K562 (cell line): ENCODE measurements at regions not wholly inside any gene's neighbourhood (a gene's known extent, or its start where the extent isn't known, plus 50 kb on each side); places are given as distances from the start of the nearest gene placed in this dataset.

Experiments
- BHLHE40 ChIP-seq: IDR thresholded peaks from 2 replicates; pipeline ENCODE4 v1.6.1; 2011; ENCODE audit warnings: low read length, improper control_type of control experiment
- CXXC5 ChIP-seq: fragments of 250-450 bp; sonication (Bioruptor Pico); IDR thresholded peaks from 2 replicates; pipeline ENCODE4 v1.8.0; 2022; ENCODE audit warnings: inconsistent platforms, mild to moderate bottlenecking, moderate library complexity
- HDAC8 ChIP-seq: fragments of 450-650 bp; IDR thresholded peaks from 2 replicates; pipeline ENCODE4 v1.6.1; 2016; ENCODE audit warnings: mild to moderate bottlenecking, missing genetic modification characterization, moderate library complexity, missing compliant biosample characterization
- MAFK ChIP-seq: IDR thresholded peaks from 2 replicates; pipeline ENCODE4 v1.6.1; 2011; ENCODE audit warnings: low read length, improper control_type of control experiment
- MAZ ChIP-seq, 2 experiments: fragments of 450-650 bp in 1 of 2; sonication (generic) in 1 of 2; formaldehyde crosslinking; IDR thresholded peaks in 1 of 2; conservative IDR thresholded peaks in 1 of 2; 2 replicates each; pipeline versions ENCODE4 v1.4.0 to v1.5.0; 2020; ENCODE audit warnings: mild to moderate bottlenecking in 1 of 2, missing genetic modification reagents in 1 of 2
- MITF ChIP-seq: IDR thresholded peaks from 2 replicates; pipeline ENCODE4 v1.6.1; 2014; ENCODE audit warnings: antibody characterized with exemption
- RFX5 ChIP-seq: IDR thresholded peaks from 2 replicates; pipeline ENCODE4 v1.6.1; 2011; ENCODE audit warnings: low read depth, mild to moderate bottlenecking, improper control_type of control experiment, low read length
- ZBTB7A ChIP-seq: IDR thresholded peaks from 2 replicates; pipeline ENCODE4 v1.6.1; 2011; ENCODE audit warnings: low read depth, mild to moderate bottlenecking, low read length, moderate library complexity, borderline replicate concordance; ENCODE audit not compliant: control insufficient read depth
- ZKSCAN3 ChIP-seq: fragments of 250-450 bp; sonication (Bioruptor Pico); IDR thresholded peaks from 2 replicates; pipeline ENCODE4 v1.4.0; 2020
- TF ChIP-seq, protein P1 (sequence below), 3 experiments: IDR thresholded peaks in 2 of 3; conservative IDR thresholded peaks in 1 of 3; 2 replicates each; pipeline ENCODE4 v1.5.1; 2011 to 2012; ENCODE audit warnings: low read length in 3 of 3, mild to moderate bottlenecking in 3 of 3, control low read depth in 2 of 3, improper control_type of control experiment in 1 of 3, inconsistent platforms in 1 of 3, low read depth in 1 of 3, mixed read lengths in 1 of 3, moderate library complexity in 1 of 3; ENCODE audit not compliant: insufficient read depth in 2 of 3
- TF ChIP-seq, protein P2 (sequence below): fragments of 250-450 bp; sonication (Bioruptor Pico); IDR thresholded peaks from 2 replicates; pipeline ENCODE4 v1.4.0; 2020; ENCODE audit warnings: mild to moderate bottlenecking
- TF ChIP-seq, protein P3 (sequence below), 3 experiments: fragments of 200-800 bp in 1 of 3; fragments of 250-450 bp in 1 of 3; fragments of 450-650 bp in 1 of 3; sonication (Bioruptor Pico) in 1 of 3; sonication (Bioruptor generic) in 1 of 3; formaldehyde crosslinking in 1 of 3; IDR thresholded peaks; 2 replicates each; pipeline versions ENCODE4 v1.6.1 to v1.8.0; 2016 to 2022; ENCODE audit warnings: mild to moderate bottlenecking in 2 of 3, missing genetic modification characterization in 2 of 3, missing compliant biosample characterization in 1 of 3, moderate library complexity in 1 of 3

GRCh38 chr12:113537046-113537750, 65.5 kb upstream of the LHX5 start:
- TF ChIP-seq MAZ (CRISPR knock-in tag; conservative IDR thresholded peaks at IDR 0.05 in 1 of 2, IDR thresholded peaks at IDR 0.05 in 1 of 2): no peak
- TF ChIP-seq, protein P1, sequence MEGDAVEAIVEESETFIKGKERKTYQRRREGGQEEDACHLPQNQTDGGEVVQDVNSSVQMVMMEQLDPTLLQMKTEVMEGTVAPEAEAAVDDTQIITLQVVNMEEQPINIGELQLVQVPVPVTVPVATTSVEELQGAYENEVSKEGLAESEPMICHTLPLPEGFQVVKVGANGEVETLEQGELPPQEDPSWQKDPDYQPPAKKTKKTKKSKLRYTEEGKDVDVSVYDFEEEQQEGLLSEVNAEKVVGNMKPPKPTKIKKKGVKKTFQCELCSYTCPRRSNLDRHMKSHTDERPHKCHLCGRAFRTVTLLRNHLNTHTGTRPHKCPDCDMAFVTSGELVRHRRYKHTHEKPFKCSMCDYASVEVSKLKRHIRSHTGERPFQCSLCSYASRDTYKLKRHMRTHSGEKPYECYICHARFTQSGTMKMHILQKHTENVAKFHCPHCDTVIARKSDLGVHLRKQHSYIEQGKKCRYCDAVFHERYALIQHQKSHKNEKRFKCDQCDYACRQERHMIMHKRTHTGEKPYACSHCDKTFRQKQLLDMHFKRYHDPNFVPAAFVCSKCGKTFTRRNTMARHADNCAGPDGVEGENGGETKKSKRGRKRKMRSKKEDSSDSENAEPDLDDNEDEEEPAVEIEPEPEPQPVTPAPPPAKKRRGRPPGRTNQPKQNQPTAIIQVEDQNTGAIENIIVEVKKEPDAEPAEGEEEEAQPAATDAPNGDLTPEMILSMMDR (IDR thresholded peaks at IDR 0.05 in 2 of 3, conservative IDR thresholded peaks at IDR 0.05 in 1 of 3; ENCODE audit: insufficient read depth in 2 of 3, low read depth in 1 of 3, low read length in 3 of 3): no peak
- TF ChIP-seq HDAC8 (tag): no peak
- no peak for TF ChIP-seq CXXC5 (CRISPR knock-in tag)
- TF ChIP-seq, protein P2, sequence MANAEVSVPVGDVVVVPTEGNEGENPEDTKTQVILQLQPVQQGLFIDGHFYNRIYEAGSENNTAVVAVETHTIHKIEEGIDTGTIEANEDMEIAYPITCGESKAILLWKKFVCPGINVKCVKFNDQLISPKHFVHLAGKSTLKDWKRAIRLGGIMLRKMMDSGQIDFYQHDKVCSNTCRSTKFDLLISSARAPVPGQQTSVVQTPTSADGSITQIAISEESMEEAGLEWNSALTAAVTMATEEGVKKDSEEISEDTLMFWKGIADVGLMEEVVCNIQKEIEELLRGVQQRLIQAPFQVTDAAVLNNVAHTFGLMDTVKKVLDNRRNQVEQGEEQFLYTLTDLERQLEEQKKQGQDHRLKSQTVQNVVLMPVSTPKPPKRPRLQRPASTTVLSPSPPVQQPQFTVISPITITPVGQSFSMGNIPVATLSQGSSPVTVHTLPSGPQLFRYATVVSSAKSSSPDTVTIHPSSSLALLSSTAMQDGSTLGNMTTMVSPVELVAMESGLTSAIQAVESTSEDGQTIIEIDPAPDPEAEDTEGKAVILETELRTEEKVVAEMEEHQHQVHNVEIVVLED (CRISPR knock-in tag): no peak
- TF ChIP-seq, protein P3, sequence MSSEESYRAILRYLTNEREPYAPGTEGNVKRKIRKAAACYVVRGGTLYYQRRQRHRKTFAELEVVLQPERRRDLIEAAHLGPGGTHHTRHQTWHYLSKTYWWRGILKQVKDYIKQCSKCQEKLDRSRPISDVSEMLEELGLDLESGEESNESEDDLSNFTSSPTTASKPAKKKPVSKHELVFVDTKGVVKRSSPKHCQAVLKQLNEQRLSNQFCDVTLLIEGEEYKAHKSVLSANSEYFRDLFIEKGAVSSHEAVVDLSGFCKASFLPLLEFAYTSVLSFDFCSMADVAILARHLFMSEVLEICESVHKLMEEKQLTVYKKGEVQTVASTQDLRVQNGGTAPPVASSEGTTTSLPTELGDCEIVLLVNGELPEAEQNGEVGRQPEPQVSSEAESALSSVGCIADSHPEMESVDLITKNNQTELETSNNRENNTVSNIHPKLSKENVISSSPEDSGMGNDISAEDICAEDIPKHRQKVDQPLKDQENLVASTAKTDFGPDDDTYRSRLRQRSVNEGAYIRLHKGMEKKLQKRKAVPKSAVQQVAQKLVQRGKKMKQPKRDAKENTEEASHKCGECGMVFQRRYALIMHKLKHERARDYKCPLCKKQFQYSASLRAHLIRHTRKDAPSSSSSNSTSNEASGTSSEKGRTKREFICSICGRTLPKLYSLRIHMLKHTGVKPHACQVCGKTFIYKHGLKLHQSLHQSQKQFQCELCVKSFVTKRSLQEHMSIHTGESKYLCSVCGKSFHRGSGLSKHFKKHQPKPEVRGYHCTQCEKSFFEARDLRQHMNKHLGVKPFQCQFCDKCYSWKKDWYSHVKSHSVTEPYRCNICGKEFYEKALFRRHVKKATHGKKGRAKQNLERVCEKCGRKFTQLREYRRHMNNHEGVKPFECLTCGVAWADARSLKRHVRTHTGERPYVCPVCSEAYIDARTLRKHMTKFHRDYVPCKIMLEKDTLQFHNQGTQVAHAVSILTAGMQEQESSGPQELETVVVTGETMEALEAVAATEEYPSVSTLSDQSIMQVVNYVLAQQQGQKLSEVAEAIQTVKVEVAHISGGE (CRISPR knock-in tag; IDR thresholded peaks at IDR 0.05): no peak
- no peak for TF ChIP-seq MAFK
- no peak for TF ChIP-seq ZKSCAN3 (CRISPR knock-in tag)
- TF ChIP-seq MITF: no peak
- no peak for TF ChIP-seq RFX5
- no peak for TF ChIP-seq BHLHE40
- no peak for TF ChIP-seq ZBTB7A
